OCI-LY1 (cell line): ENCODE measurements at regions not wholly inside any gene's neighbourhood (a gene's known extent, or its start where the extent isn't known, plus 50 kb on each side); places are given as distances from the start of the nearest gene placed in this dataset.
"Not testable (repeated sequence)": the region's sequence is repeated elsewhere in the genome, so short reads cannot be mapped to it uniquely, and the experiment has no call there.

Source experiments
- H2AFZ ChIP-seq: fragments of 200-600 bp; sonication (generic), shearing (Covaris generic); 2 replicates; pipeline ENCODE4 v1.6.0; 2014; ENCODE audit warnings: antibody characterized with exemption, mild to moderate bottlenecking, low read length
- H3F3A ChIP-seq: fragments of 200-600 bp; sonication (generic), shearing (Covaris generic); 2 replicates; pipeline ENCODE4 v1.6.0; 2014; ENCODE audit warnings: mild to moderate bottlenecking, antibody characterized with exemption, low read length, moderate library complexity; ENCODE audit not compliant: insufficient read depth
- H3K27ac ChIP-seq: fragments of 200-600 bp; sonication (generic); 2 replicates; pipeline ENCODE4 v1.5.1; 2014; ENCODE audit warnings: low read length, mixed run types, mild to moderate bottlenecking, low read depth; ENCODE audit not compliant: poor library complexity, severe bottlenecking
- H3K27me3 ChIP-seq: fragments of 200-600 bp; sonication (generic); 2 replicates; pipeline ENCODE4 v1.6.0; 2014; ENCODE audit warnings: antibody characterized with exemption, mild to moderate bottlenecking, low read length, moderate library complexity; ENCODE audit not compliant: insufficient read depth
- H3K36me3 ChIP-seq: fragments of 200-600 bp; sonication (generic); 2 replicates; pipeline ENCODE4 v1.6.1; 2014; ENCODE audit warnings: mild to moderate bottlenecking, antibody characterized with exemption, low read length, moderate library complexity, mixed read lengths; ENCODE audit not compliant: insufficient read depth
- H3K4me1 ChIP-seq: fragments of 200-600 bp; sonication (generic); 2 replicates; pipeline ENCODE4 v1.5.1; 2014; ENCODE audit warnings: mild to moderate bottlenecking, low read length, moderate library complexity; ENCODE audit not compliant: insufficient read depth, severe bottlenecking
- H3K4me2 ChIP-seq: fragments of 200-600 bp; sonication (generic), shearing (Covaris generic); 2 replicates; pipeline ENCODE4 v1.6.1; 2014; ENCODE audit warnings: low read length
- H3K4me3 ChIP-seq: fragments of 200-600 bp; sonication (generic); 2 replicates; pipeline ENCODE4 v1.5.1; 2014; ENCODE audit warnings: low read length, low read depth, mild to moderate bottlenecking, mixed read lengths; ENCODE audit not compliant: poor library complexity, severe bottlenecking
- H3K79me2 ChIP-seq: fragments of 200-600 bp; shearing (Covaris generic); 2 replicates; pipeline ENCODE4 v1.6.1; 2016; ENCODE audit warnings: mixed run types, low read length, mixed read lengths; ENCODE audit not compliant: insufficient read depth
- H3K9ac ChIP-seq: fragments of 200-600 bp; sonication (generic), shearing (Covaris generic); 2 replicates; pipeline ENCODE4 v1.6.1; 2014; ENCODE audit warnings: mild to moderate bottlenecking, low read length, mixed read lengths
- H3K9me2 ChIP-seq: fragments of 200-600 bp; sonication (generic), shearing (Covaris generic); 2 replicates; pipeline ENCODE4 v1.6.1; 2014; ENCODE audit warnings: low read depth, mild to moderate bottlenecking, low read length, mixed read lengths
- H3K9me3 ChIP-seq: fragments of 200-600 bp; shearing (Covaris generic); 2 replicates; pipeline ENCODE4 v1.6.1; 2014; ENCODE audit warnings: low read length, mixed read lengths
- H4K20me1 ChIP-seq: fragments of 200-600 bp; sonication (generic), shearing (Covaris generic); 2 replicates; pipeline ENCODE4 v1.6.0; 2016; ENCODE audit warnings: mild to moderate bottlenecking, low read length; ENCODE audit not compliant: insufficient read depth

DNA sequence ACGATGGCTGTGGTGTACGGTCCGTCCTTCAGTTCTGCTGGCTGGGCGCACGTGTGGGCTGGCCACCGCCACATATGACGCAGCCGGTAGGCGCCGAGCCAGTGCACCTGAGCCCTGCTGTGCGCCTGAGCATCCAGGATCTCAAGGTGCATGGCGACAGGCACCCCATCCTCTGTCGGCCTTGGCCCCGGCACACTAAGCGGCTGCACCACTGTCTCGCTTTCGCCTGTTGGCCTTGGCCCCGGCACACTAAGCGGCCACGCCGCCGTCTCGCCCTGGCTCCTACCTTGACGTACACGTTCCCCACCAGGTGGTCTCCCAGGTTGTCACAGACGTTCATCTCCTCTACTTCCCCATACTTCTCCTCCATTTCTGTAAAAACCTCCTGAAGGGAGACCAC lies 4034.6 kb upstream of the TPTE start:
- H3K4me1 ChIP-seq, H3K36me3 ChIP-seq, H3K4me2 ChIP-seq, H3K79me2 ChIP-seq, H3K9ac ChIP-seq, H3F3A ChIP-seq, H3K9me3 ChIP-seq, H3K9me2 ChIP-seq, H3K4me3 ChIP-seq, H3K27ac ChIP-seq, H4K20me1 ChIP-seq, H3K27me3 ChIP-seq, H2AFZ ChIP-seq: not testable (repeated sequence)

DNA sequence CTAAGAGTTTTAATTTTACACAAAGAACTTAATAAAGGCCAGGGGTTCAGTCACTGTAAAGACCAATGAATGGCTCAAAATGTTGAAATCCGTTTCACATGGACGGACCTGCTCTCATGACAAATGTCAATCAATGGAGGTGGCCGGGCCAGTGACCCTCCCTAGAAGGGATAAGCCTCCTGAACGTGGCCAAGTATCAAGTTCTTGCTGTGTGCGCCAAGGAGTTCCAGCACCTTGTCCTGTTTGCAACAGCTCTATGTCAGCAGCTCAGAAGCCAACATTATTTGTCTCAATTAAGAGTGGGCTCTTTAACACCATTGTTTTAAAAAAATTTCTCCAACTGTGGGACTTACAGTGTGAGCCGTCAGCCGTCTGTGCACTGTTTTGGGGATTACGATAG lies 4028.7 kb upstream of the TPTE start:
- not testable (repeated sequence) for H3K4me3 ChIP-seq, H3K27ac ChIP-seq, H2AFZ ChIP-seq, H3K4me1 ChIP-seq, H3K4me2 ChIP-seq, H3K9ac ChIP-seq, H3K36me3 ChIP-seq, H3K9me3 ChIP-seq, H3K27me3 ChIP-seq, H4K20me1 ChIP-seq, H3K9me2 ChIP-seq, H3K79me2 ChIP-seq, H3F3A ChIP-seq

DNA sequence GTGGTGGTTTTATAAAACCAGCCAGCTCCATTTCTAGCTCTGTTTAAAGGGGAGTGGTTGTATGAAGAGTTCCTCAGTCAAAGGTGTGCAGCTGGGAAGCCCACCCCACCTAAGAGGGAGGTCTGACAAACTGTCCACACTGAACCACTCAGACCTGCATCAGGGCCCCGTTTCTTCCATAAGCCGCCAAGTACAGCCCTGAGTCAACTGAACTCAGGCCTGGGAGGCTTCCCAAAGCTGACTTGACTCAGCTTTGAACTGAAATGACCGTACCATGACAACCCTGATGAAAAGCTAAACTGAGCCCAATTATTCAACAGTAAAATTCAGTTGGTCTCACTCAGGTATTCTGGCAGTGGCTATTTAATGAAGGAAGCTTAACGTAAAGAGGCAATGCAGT lies 4027.4 kb upstream of the TPTE start:
- H4K20me1 ChIP-seq, H3F3A ChIP-seq, H3K4me1 ChIP-seq, H3K27ac ChIP-seq, H3K36me3 ChIP-seq, H3K79me2 ChIP-seq, H3K4me2 ChIP-seq, H3K9me2 ChIP-seq, H3K27me3 ChIP-seq, H3K9ac ChIP-seq, H3K4me3 ChIP-seq, H3K9me3 ChIP-seq, H2AFZ ChIP-seq: not testable (repeated sequence)

DNA sequence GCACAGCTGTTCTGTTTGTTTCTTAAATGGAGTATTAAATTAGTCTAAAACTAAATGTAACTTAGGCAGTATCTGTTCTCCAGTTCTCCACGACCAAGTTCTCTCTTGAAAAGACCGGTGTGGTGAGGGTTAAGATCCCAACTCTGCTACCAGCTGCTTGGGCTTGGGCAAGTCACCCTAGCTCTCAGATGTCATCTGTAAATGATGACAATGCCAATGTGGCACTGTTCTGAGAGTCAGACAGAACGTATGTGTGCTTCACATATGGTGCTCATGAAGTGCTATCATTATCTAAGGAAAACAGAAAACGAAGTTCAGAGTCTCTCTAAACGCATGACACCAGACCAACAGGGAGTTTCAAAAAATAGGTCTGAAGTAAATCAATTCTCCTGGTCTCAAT lies 4025.0 kb upstream of the TPTE start:
- not testable (repeated sequence) for H3F3A ChIP-seq, H3K9me3 ChIP-seq, H4K20me1 ChIP-seq, H3K27me3 ChIP-seq, H3K4me1 ChIP-seq, H2AFZ ChIP-seq, H3K27ac ChIP-seq, H3K79me2 ChIP-seq, H3K4me3 ChIP-seq, H3K4me2 ChIP-seq, H3K9ac ChIP-seq, H3K9me2 ChIP-seq, H3K36me3 ChIP-seq

DNA sequence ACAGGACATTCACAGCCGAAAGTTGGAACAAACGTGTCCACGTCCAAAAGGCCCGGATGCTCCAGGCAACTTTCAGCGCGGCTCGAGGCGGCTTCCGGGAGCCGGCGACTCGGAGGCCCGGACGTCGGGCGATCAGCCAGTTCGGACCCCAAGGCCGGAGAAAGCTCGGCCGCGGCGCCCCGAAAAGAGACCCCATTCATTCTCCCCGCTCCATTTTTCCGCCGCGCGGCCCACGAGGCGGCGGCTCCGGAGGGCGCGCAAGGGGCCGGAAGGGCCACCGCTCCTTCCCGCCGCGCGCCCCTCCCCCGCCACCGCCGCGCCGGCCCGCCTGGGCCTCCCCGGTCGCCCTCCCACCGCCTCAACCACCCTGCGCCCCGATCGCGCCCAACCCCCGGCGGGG lies 4022.7 kb upstream of the TPTE start:
- not testable (repeated sequence) for H3K4me2 ChIP-seq, H3K27me3 ChIP-seq, H3K9ac ChIP-seq, H3K4me1 ChIP-seq, H3K79me2 ChIP-seq, H2AFZ ChIP-seq, H3F3A ChIP-seq, H4K20me1 ChIP-seq, H3K9me2 ChIP-seq, H3K9me3 ChIP-seq, H3K4me3 ChIP-seq, H3K36me3 ChIP-seq, H3K27ac ChIP-seq

DNA sequence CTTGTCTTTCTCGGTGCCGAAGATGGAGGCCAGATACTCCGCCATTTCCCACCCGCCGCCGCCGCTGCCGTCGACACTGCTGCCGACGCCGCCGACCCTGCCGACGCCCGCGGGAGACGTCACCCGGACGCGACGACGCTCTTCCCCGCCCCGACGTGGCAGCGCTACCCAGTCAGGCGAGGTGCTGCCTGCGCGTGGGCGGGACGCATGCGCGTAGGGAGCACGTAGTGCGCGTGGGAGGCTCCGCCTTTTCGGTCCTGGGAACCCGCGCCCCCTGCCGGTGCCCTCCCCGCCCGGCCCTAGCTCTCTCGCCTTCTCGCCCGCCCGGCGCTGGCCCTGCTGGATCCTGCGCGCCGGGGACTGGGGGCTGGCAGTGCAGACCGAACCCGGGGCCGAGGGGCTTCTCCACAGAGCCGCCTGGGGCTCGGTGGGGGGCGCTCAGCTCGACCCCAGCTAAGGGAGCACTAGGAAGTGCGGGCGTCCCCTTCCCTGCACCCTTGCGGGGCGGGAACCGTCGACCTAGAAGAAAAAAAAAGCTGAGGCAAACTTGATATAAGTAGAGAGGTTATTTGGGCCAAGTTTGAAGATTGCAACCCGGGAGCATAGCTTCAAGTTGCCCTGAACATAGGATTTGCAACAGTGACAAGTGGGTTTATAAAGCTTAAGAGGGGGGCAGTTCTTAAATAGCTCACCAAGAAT lies 4022.1 kb upstream of the TPTE start:
- H3K4me3 ChIP-seq, H3K27ac ChIP-seq, H3F3A ChIP-seq, H3K79me2 ChIP-seq, H3K9ac ChIP-seq, H3K9me2 ChIP-seq, H3K4me1 ChIP-seq, H2AFZ ChIP-seq, H3K4me2 ChIP-seq, H3K9me3 ChIP-seq, H3K27me3 ChIP-seq, H4K20me1 ChIP-seq, H3K36me3 ChIP-seq: not testable (repeated sequence)

DNA sequence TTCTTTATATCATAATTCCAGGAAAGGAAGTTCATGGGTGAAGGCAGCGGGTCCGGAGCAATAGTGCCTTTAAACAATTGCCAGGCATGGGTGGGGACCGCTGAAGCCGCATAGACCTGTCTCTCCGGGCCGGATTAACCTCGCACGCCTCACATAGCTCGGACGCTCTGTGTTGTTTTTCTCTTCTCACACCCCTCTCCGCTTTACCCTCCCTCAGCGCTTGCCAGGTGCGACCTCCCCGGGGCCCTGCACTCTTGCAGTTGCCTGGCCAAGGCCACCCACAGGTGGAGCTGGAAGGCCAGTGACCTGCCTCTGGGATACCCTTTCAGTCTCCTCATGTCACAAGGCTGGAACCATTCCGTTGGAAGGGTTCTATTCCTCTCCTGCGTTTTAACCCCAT lies 4021.5 kb upstream of the TPTE start:
- not testable (repeated sequence) for H3K9me2 ChIP-seq, H3K79me2 ChIP-seq, H3K9me3 ChIP-seq, H3F3A ChIP-seq, H3K36me3 ChIP-seq, H3K9ac ChIP-seq, H3K4me1 ChIP-seq, H3K27me3 ChIP-seq, H2AFZ ChIP-seq, H3K4me2 ChIP-seq, H3K4me3 ChIP-seq, H4K20me1 ChIP-seq, H3K27ac ChIP-seq

DNA sequence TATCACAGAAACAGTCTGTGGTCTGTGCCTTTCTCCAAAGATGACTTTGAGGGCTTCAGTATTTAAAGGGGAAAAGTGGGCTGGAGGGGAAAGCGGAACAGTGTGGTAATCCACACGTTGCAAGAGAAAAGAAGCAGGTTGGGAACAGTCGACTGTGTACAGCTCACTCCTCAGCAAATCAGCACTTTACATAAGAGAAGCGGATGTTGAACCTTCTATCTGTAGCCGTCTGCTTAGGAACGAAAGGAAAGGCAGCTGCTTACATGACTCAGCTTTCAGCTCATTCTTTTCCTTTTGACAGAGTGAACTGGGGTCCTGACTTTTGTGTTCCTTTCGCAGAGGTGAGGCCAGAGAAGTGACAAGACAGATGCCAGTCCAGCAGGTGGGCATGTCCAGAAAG lies 4020.7 kb upstream of the TPTE start:
- H3K79me2 ChIP-seq, H3F3A ChIP-seq, H3K27ac ChIP-seq, H3K9me3 ChIP-seq, H4K20me1 ChIP-seq, H3K9me2 ChIP-seq, H3K36me3 ChIP-seq, H3K4me3 ChIP-seq, H2AFZ ChIP-seq, H3K4me2 ChIP-seq, H3K27me3 ChIP-seq, H3K9ac ChIP-seq, H3K4me1 ChIP-seq: not testable (repeated sequence)
